Keratinocyte (primary cell): ENCODE measurements at regions not wholly inside any gene's neighbourhood (a gene's known extent, or its start where the extent isn't known, plus 50 kb on each side); places are given as distances from the start of the nearest gene placed in this dataset.

Source experiments
- CTCF ChIP-seq, 3 experiments: IDR thresholded peaks in 1 of 3; conservative IDR thresholded peaks in 1 of 3; optimal IDR thresholded peaks in 1 of 3; 2 replicates in 2 of 3; 3 replicates in 1 of 3; pipeline versions ENCODE3 to v1.5.1; 2011; ENCODE audit warnings: low read length in 3 of 3, mild to moderate bottlenecking in 3 of 3, moderate library complexity in 2 of 3, control low read depth in 1 of 3, inconsistent platforms in 1 of 3; ENCODE audit not compliant: insufficient read depth in 2 of 3; ENCODE audit errors: extremely low read depth in 1 of 3
- EZH2 ChIP-seq: IDR thresholded peaks from one replicate; pipeline ENCODE4 v1.6.1; 2012; ENCODE audit warnings: inconsistent platforms, mild to moderate bottlenecking, low read length, moderate library complexity

- TF ChIP-seq CTCF (optimal IDR thresholded peaks at IDR 0.05 in 1 of 3, IDR thresholded peaks at IDR 0.05 in 1 of 3, conservative IDR thresholded peaks at IDR 0.05 in 1 of 3; ENCODE audit: extremely low read depth in 1 of 3, insufficient read depth in 2 of 3, low read length in 3 of 3) (no peak), EZH2 (no peak)
These were observed 367.0 kb upstream of the NEGR1 start for GRCh38 chr1:72649211-72649888.
